Spleen (tissue), 7 donors: ENCODE measurements at regions not wholly inside any gene's neighbourhood (a gene's known extent, or its start where the extent isn't known, plus 50 kb on each side); places are given as distances from the start of the nearest gene placed in this dataset.

Experiments used
- CTCF ChIP-seq, 11 experiments: fragments of 200-600 bp in 7 of 11; fragments of 450-650 bp in 4 of 11; sonication (generic) in 4 of 11; IDR thresholded peaks in 8 of 11; conservative IDR thresholded peaks in 3 of 11; 1 replicate in 7 of 11; 2 replicates in 4 of 11; pipeline versions ENCODE4 v1.4.0 to v1.8.0; 2016 to 2021; ENCODE audit warnings: antibody characterized with exemption in 11 of 11, inconsistent platforms in 4 of 11, mild to moderate bottlenecking in 1 of 11
- POLR2A ChIP-seq, 3 donors: fragments of 450-650 bp; IDR thresholded peaks; one replicate each; pipeline ENCODE4 v1.5.1; 2017; ENCODE audit warnings: antibody characterized with exemption in 3 of 3, mild to moderate bottlenecking in 1 of 3
- donor health status: DM: no; HTN: no; CAD: no; lungs with moderate emphysema.
- donor health status: DM: no; HTN: no; CAD: no.
- donor health status: DM: no; HTN: no; CAD: no.

- TF ChIP-seq CTCF (IDR thresholded peaks at IDR 0.05 in 8 of 11, conservative IDR thresholded peaks at IDR 0.05 in 3 of 11): no peak
- no peak for TF ChIP-seq POLR2A (IDR thresholded peaks at IDR 0.05)
Measured at GRCh38 chr7:118745927-118746326, 521.4 kb downstream of the ANKRD7 start.
